Stomach smooth muscle (tissue), 2 donors: ENCODE measurements at regions not wholly inside any gene's neighbourhood (a gene's known extent, or its start where the extent isn't known, plus 50 kb on each side); places are given as distances from the start of the nearest gene placed in this dataset.

Source experiments
- H3K27ac ChIP-seq: one replicate; pipeline ENCODE4 v1.7.0; 2013; ENCODE audit warnings: mild to moderate bottlenecking, low read length, inconsistent platforms
- H3K27me3 ChIP-seq, 2 donors: one replicate each; pipeline ENCODE4 v1.7.0; 2013; ENCODE audit warnings: low read length in 2 of 2; ENCODE audit not compliant: insufficient read depth in 2 of 2, control insufficient read depth in 1 of 2
- H3K36me3 ChIP-seq, 2 donors: one replicate each; pipeline ENCODE4 v1.7.0; 2013; ENCODE audit warnings: low read length in 2 of 2; ENCODE audit not compliant: control insufficient read depth in 2 of 2, insufficient read depth in 2 of 2
- H3K4me1 ChIP-seq: one replicate; pipeline ENCODE4 v1.7.0; 2013; ENCODE audit warnings: low read length; ENCODE audit not compliant: control insufficient read depth, insufficient read depth
- H3K4me3 ChIP-seq, 2 donors: one replicate each; pipeline ENCODE4 v1.7.0; 2013; ENCODE audit warnings: low read length in 2 of 2
- H3K9ac ChIP-seq, 2 donors: one replicate each; pipeline ENCODE4 v1.7.0; 2013; ENCODE audit warnings: low read length in 2 of 2, mild to moderate bottlenecking in 1 of 2
- H3K9me3 ChIP-seq, 2 donors: one replicate each; pipeline ENCODE4 v1.7.0; 2013; ENCODE audit warnings: low read length in 2 of 2; ENCODE audit not compliant: control insufficient read depth in 2 of 2
- donor health status: healthy.
- donor health status: Pancreatic carcinoma.

DNA sequence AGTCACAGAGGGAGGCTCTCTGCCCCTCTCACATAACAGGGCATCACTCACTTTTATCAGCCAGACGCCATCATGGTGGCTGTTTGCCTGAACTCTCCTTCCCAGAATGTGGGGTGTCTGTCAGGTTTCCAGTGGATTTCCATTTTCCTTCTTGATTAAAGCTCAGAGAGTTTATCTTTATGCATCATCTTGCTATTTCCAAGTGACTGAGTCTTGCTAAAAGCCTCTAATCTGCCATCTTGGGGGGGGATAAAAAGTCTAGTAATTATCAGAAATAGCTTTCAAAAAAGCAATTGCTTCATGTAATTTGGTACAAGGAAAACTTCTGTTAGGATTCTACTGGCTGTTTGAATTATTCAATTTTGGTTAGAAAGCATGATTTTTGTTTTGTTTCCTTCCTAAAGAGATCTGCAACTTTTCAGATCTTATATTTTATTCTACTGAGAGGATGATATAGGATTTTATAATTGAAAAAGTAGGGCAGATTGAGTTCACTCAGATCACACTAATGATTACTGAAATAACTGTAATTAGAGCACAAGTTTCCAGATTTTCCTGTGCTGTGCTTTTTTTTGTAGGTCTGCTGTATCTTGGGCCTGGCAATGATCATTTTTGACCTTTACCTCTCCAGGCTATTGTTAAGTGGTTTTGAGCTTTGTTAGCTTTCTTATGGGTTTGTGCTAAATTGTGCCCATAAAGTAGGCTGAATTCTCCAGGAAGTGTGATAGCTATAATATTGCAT lies 661.5 kb downstream of the TLE4 start:
- H3K27ac ChIP-seq: no peak overlapping the region
- H3K4me1 ChIP-seq: no peaks in the 10 kb centered on the region
- H3K9me3 ChIP-seq: peaks cover 0 to 4% of the 10 kb centered on the region in 2 donors
- no peak overlapping the region for H3K4me3 ChIP-seq
- H3K36me3 ChIP-seq: no peaks in the 10 kb centered on the region
- H3K9ac ChIP-seq: no peak overlapping the region
- H3K27me3 ChIP-seq: no peaks in the 10 kb centered on the region

DNA sequence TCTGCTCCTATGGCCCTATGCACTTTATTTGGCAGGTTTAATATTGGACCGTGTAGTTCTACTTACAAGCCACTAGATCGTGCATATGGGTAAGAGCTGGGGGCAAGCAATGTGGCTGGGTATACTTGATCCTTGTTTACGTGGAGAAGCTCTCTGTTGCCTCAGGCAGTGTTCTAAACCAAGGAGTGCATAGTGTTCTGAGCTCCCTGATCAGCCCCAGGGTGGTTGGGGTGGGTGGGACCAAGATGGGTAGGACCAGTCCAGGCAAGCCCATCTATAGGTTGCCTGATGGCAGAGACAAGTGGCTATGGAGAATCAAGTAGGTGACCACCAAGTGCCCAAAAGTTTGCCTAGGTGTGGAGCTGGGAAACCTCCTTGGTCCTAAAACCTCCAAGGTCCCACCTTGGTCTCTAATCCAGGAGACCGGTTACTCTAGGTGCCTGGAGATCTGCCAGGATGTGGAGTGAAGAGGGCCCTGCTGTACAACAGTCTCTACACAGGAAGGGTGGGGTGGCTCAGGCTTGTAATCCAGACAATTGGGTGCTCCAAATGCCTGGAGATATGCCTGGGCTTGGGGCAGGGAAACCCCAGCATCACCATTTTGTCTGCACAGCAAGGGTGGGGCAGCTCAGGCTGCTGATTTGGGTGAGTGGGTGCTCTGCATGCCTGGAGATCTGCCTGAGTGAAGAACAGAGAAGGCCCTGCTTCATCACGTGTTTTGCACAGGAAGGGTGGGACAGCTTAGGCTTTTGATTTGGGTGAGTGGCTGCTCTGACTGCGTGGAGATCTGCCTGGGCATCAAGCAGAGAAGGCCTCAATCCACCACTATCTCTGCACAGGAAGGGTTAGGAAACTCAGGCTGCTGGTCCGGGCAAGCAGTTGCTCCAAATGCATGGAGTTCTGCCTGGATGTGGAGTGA lies 659.8 kb downstream of the TLE4 start:
- Histone ChIP-seq H3K4me3 (no peak overlapping the region), H3K27me3 (no peaks in the 10 kb centered on the region), H3K9ac (no peak overlapping the region), H3K36me3 (no peaks in the 10 kb centered on the region), H3K4me1 (no peaks in the 10 kb centered on the region), H3K27ac (no peak overlapping the region), H3K9me3 (peaks cover 0 to 4% of the 10 kb centered on the region in 2 donors)

DNA sequence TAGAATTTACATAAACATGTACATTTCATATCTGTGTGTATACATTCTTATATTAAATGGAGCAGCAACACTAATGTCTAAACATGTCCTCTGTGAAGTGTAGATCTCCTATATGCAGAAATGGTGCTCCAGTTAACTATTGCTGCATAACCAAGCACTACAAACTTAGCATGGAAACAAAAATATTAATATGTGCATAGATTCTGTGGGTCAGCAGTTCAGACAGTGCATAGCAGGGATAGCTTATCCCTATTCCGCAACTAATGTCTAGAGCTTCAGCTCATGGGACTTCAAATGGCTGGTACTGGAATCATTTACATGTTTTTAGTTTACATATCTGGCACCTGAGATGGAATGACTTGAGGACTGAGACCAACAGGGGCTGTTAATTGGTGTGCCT lies 652.1 kb downstream of the TLE4 start:
- Histone ChIP-seq H3K9ac (no peak overlapping the region), H3K27me3 (no peaks in the 10 kb centered on the region), H3K4me3 (no peak overlapping the region), H3K27ac (no peak overlapping the region), H3K4me1 (no peaks in the 10 kb centered on the region), H3K9me3 (no peaks in the 10 kb centered on the region), H3K36me3 (no peaks in the 10 kb centered on the region)

DNA sequence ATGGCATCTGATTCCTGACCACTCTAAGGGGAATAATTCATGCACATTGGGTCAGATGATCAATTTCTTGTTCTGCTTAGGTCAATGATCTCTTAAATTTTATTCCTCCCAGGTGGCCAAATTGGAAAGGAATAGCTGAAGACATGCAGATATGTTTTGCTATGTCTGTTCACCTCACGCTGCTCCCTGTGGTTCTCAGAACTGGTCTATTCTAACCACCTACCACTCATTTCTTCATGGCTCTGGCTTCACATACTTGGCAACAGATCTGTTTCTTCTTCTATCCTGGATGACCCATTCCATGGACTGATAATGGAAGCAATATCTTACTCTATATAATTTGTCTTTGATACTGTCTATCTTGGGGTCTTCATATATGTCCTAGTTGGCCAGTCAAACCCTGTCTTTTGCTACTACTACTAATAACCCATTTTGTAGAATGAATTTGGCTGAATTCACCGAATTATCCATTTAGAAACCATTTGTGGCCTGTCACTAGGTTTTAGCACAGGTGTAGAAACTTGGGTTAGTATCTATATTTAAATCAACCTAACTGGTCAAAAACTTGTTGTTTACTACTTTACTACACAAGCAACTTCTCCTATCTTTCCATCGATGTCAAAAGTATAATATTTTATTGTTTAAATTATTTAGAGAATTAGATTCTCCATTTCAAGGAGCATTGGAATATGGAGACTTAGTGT lies 650.9 kb downstream of the TLE4 start:
- Histone ChIP-seq H3K4me1 (no peaks in the 10 kb centered on the region), H3K27me3 (no peaks in the 10 kb centered on the region)

DNA sequence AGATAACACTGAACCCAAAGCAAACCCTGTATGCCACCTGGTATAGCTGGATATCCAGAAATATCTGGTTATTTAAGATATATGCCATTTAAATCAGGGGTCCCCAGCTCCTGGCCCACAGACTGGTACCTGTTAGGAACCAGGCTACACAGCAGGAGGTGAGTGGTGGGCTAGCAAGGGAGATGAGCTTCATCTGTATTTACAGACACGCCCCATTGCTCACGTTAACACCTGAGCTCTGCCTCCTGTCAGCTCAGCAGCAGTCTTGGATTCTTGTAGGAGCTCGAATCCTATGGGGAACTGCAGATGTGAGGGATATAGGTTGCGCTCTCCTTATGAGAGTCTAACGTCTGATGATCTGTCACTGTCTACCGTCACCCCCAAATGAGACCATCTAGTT lies 646.6 kb downstream of the TLE4 start:
- H3K4me3 ChIP-seq: no peak overlapping the region
- H3K36me3 ChIP-seq: no peaks in the 10 kb centered on the region
- no peak overlapping the region for H3K9ac ChIP-seq
- no peaks in the 10 kb centered on the region for H3K9me3 ChIP-seq
- no peaks in the 10 kb centered on the region for H3K27me3 ChIP-seq
- no peak overlapping the region for H3K27ac ChIP-seq
- H3K4me1 ChIP-seq: no peaks in the 10 kb centered on the region

More for the DNA sequence above, 650.9 kb downstream of the TLE4 start:
- no peak overlapping the region for H3K27ac ChIP-seq
- no peak overlapping the region for H3K9ac ChIP-seq
- no peaks in the 10 kb centered on the region for H3K9me3 ChIP-seq
- H3K36me3 ChIP-seq: no peaks in the 10 kb centered on the region
- no peak overlapping the region for H3K4me3 ChIP-seq

DNA sequence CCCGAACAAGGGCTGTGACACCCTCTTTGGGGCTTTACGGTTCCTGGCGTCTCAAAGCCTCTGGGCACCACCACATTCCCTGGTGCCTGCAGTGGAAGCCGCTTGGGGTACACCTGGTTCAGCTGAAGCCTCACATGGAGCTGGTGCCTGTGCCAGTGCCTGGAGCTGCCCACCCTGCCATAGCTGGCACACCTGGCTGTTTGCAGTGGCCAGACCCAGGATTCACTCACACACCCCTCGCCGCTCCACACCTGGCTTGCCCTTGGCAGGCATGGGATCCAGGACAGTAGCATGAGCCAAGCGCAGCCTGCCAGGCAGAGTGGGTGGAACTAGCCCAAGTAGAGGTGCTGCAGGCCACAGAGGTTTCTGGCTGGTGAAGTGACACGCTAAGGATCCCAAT lies 641.8 kb downstream of the TLE4 start:
- H3K36me3 ChIP-seq: no peaks in the 10 kb centered on the region
- H3K27me3 ChIP-seq: no peaks in the 10 kb centered on the region
- H3K9me3 ChIP-seq: no peaks in the 10 kb centered on the region
- H3K4me3 ChIP-seq: no peak overlapping the region
- no peak overlapping the region for H3K9ac ChIP-seq
- H3K4me1 ChIP-seq: no peaks in the 10 kb centered on the region
- H3K27ac ChIP-seq: no peak overlapping the region

DNA sequence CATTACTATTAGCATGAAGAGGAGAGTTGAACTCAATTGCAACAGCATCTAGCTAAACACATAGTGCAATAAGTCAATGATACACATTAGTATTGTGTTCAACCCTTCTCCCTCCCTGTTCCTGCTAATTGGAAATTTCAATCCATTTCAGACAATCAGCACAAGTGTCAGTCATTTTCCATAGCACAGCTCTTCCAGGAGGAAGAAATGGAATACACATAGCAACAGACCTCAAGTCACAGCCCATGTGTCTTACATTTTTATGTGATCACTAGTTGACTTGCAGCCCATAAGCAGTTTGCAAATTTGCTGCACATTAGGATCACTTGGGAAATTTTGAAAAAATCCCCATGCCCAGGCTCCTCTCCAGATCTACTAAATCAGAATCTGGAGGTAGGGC lies 636.9 kb downstream of the TLE4 start:
- H3K4me1 ChIP-seq: no peaks in the 10 kb centered on the region
- no peak overlapping the region for H3K9ac ChIP-seq
- no peaks in the 10 kb centered on the region for H3K9me3 ChIP-seq
- H3K36me3 ChIP-seq: no peaks in the 10 kb centered on the region
- H3K4me3 ChIP-seq: no peak overlapping the region
- no peak overlapping the region for H3K27ac ChIP-seq
- no peaks in the 10 kb centered on the region for H3K27me3 ChIP-seq

DNA sequence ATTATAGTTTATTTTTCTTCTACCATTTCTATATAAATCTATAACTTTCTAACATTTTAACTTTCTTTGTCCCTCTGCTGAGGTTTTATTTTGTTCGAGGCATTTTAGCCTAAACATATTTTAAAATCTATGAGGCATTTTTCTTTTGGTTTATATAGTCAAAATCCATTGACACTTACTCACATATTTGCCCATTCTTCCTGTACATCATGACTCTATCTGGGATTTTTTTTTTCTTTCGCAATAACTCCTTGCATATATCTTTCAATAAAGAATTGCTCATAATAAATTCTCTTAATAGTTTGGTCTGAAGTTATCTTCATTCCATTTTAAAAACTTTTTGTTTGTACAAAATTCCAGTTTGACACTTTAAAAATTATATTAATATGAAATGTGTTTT lies 632.3 kb downstream of the TLE4 start:
- Histone ChIP-seq H3K4me3 (no peak overlapping the region), H3K4me1 (no peaks in the 10 kb centered on the region), H3K36me3 (no peaks in the 10 kb centered on the region), H3K9ac (no peak overlapping the region), H3K27ac (no peak overlapping the region), H3K27me3 (no peaks in the 10 kb centered on the region), H3K9me3 (peaks cover 0 to 5% of the 10 kb centered on the region in 2 donors)

DNA sequence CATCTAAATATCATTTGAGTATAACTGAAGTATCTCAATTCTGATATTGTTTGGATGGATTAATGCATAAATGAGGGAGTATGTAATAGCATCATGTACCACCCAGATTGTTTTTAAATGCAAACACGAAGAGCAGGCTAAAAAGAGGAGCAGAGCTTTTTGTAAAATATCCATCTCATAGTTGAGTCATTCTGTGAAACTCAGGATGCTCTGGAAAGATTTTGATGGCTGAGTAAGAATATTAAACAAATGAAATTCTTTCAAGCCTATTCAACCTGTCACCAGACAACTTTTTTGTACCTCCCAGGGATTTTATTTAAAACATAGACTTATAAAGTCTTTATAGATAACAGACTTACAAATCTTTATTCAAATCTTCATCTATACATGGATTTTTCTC lies 625.9 kb downstream of the TLE4 start:
- Histone ChIP-seq H3K9me3 (peaks cover 0 to 5% of the 10 kb centered on the region in 2 donors), H3K36me3 (no peaks in the 10 kb centered on the region), H3K4me3 (no peak overlapping the region), H3K9ac (no peak overlapping the region), H3K27me3 (no peaks in the 10 kb centered on the region), H3K27ac (no peak overlapping the region), H3K4me1 (no peaks in the 10 kb centered on the region)

DNA sequence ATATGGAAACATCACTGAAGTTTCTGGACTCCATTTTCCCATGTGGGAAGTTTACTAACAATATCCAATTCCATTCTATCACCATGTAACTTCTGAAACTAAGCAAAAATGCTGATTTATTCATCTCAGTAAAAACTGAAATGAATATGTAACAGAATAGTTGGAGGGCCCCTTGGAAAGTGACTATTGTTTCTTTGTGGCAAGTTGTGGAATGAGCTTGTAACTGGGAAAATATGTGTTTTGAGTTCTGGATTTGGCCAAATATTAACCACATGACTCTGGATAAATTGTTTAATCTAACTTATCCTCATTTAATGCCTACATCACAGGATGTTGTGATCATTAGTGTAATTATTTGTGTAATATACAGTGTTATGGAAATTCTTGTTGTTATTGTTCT lies 619.3 kb downstream of the TLE4 start:
- no peak overlapping the region for H3K9ac ChIP-seq
- H3K4me3 ChIP-seq: no peak overlapping the region
- H3K36me3 ChIP-seq: no peaks in the 10 kb centered on the region
- no peaks in the 10 kb centered on the region for H3K4me1 ChIP-seq
- no peaks in the 10 kb centered on the region for H3K27me3 ChIP-seq
- H3K27ac ChIP-seq: no peak overlapping the region
- H3K9me3 ChIP-seq: no peaks in the 10 kb centered on the region
